OCI-LY3 (cell line): ENCODE measurements at regions not wholly inside any gene's neighbourhood (a gene's known extent, or its start where the extent isn't known, plus 50 kb on each side); places are given as distances from the start of the nearest gene placed in this dataset.

ENCODE experiments used
- EZH2phosphoT487 ChIP-seq: fragments of 200-600 bp; shearing (Covaris generic); IDR thresholded peaks from 2 replicates; pipeline ENCODE4 v1.6.1; 2018; ENCODE audit warnings: antibody characterized with exemption, mixed run types, low read depth
- TF ChIP-seq, protein P1 (sequence below): fragments of 200-600, 300-600 bp; sonication (generic); IDR thresholded peaks from 2 replicates; pipeline ENCODE4 v1.5.1; 2014; ENCODE audit warnings: antibody characterized with exemption, low read length, low read depth

DNA sequence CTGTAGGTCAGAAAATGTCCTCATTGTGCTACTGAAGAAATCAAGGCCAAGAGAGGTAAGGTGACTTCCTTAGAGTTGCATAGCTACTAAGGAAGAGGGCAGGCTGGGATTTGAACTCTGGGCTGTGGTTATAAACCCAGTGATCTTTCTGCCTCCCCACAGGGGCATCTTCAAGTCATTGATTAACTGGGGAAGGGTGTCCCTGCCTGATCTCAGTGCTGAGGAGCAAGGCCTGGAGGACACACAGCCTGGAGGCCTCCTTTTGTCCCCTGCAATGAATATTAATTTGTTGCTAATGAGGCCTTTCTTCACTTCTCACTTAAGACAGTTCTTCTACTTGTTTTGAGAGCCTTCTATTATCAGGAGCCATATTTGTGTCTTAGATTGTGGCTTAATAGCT is 83.8 kb downstream of the KATNIP start:
- TF ChIP-seq, protein P1, sequence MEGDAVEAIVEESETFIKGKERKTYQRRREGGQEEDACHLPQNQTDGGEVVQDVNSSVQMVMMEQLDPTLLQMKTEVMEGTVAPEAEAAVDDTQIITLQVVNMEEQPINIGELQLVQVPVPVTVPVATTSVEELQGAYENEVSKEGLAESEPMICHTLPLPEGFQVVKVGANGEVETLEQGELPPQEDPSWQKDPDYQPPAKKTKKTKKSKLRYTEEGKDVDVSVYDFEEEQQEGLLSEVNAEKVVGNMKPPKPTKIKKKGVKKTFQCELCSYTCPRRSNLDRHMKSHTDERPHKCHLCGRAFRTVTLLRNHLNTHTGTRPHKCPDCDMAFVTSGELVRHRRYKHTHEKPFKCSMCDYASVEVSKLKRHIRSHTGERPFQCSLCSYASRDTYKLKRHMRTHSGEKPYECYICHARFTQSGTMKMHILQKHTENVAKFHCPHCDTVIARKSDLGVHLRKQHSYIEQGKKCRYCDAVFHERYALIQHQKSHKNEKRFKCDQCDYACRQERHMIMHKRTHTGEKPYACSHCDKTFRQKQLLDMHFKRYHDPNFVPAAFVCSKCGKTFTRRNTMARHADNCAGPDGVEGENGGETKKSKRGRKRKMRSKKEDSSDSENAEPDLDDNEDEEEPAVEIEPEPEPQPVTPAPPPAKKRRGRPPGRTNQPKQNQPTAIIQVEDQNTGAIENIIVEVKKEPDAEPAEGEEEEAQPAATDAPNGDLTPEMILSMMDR = no peak
- TF ChIP-seq EZH2phosphoT487 = no peak
